Left hindlimb (tissue), 1 donor: ENCODE measurements at regions not wholly inside any gene's neighbourhood (a gene's known extent, or its start where the extent isn't known, plus 50 kb on each side); places are given as distances from the start of the nearest gene placed in this dataset.

ENCODE experiments used
- DNase-seq: peaks from one replicate; pipeline ENCODE4 v3.0.0-alpha.2; 2018

GRCh38 chr15:96019114-96019513 lies 311.4 kb upstream of the NR2F2 start:
- no peak for DNase-seq

- no peak for DNase-seq
Measured at GRCh38 chr15:96020133-96020532, 310.4 kb upstream of the NR2F2 start.

- no peak for DNase-seq
Measured at GRCh38 chr15:96020797-96021196, 309.7 kb upstream of the NR2F2 start.

- DNase-seq, result no peak
Measured at GRCh38 chr15:96023081-96023480, 307.4 kb upstream of the NR2F2 start.

GRCh38 chr15:96027501-96027900 lies 303.0 kb upstream of the NR2F2 start:
- no peak for DNase-seq

DNA sequence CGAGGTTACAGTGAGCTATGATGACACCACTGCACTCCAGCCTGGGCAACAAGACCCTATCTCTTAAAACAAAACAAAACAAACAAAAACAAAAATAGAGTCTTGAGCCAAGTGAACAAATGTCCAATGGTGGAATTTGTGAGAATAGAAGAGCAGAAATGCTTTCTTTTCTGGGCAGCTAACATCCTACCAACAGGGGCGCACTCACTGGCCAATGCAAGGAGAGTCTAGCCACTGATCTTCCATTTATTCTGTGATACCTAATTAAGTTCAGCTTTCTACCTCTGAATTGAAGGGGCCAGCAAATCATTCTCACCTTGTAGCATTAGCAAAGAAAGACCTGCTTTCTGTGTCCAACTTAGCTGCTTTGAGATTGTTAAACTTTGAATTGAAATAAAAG lies 301.9 kb upstream of the NR2F2 start:
- DNase-seq, result no peak

DNA sequence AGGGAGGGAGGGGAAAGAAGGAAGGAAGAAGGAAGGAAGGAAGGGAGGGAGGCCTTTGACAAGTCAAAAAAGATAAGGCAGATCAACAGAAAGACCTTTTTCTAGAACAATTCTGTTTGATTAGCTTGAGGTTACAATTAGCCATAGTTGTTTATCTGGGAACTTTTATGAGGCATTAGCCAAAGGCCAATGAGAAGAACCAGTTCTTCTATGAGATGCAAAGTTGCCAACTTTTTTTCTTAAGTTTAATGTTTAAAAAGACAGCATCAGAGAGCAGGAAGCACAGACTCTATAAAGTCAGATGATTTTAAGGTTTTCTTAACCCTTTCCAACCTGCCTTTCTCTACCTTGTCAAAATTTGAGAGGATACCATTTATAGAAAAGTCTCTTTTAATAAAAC lies 301.3 kb upstream of the NR2F2 start:
- DNase-seq, result no peak

- DNase-seq, result no peak
Measured at GRCh38 chr15:96031426-96032110, 298.9 kb upstream of the NR2F2 start.

DNA sequence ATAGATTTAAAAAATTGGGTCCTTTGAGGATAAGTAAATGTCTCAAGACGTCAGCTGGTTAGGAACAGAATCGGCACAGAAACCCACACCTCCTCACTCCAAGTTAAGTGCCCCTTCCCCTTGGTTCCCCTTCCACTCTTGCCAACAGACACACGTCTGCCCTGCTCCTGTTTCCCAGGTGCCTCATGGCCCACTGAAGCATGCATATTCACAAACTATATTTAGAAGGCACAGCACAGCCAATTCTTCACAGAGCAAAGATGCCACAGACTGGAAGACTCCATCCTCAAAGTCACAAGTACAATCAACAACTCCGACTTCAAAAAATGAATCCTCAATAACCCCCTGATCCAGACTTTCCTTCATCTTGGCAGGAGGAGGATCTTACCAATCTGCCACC lies 295.4 kb upstream of the NR2F2 start:
- no peak for DNase-seq

DNA sequence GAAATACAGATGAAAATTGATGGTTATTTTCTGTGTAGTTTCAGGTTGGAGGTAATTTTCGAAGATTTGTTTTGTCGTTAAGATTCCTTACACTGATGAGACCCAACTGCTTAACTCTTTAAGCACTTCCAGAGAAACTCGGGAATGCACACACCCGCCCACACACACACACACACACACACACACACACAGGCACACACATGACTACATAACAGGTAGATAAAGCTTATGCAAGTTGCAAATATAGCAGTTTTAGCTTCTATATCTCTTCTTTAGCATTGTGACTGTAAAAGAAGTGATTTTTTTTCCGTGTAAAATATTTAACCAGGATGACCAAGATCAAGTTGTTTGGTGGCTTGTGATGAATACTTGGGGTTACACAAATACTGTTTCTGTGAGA lies 294.9 kb upstream of the NR2F2 start:
- DNase-seq, result no peak

- no peak for DNase-seq
Measured at GRCh38 chr15:96037584-96037983, 292.9 kb upstream of the NR2F2 start.

DNA sequence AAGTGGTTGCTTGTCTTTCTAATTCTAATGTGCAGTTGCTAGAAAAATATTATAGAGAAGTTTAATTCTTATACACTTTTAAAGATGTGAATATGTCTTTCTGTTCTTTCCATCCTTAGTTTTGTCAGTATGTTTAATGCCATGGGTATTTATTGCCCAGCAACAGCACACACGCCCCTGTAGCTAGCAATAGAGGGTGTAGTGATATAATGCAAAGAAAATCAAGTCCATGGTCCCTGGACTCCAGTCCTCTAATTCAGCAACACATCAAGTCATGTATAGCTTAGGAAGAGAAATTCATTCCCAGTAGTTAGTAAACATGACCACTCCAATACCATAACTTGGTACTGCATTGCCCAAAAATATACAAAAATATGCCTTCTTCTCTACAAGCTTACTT lies 292.4 kb upstream of the NR2F2 start:
- no peak for DNase-seq

DNA sequence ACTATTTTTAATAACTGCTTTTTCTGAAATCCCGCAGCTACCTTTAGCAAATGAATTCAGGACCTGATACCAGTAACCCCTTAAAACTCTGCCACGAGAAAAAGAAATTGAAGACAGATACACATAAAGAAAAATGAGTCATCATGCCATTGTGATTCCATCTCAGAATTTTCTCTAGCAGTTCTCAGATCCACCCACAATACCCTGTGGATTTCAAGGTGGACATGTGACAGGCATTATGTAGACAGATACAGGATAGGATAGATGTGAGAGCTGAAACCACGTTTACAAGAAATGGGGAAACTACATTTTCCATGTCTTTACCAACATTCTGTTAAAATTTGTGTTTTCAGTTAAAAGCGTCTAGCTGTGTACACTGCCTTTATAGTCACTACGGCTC lies 291.9 kb upstream of the NR2F2 start:
- DNase-seq, result no peak

DNA sequence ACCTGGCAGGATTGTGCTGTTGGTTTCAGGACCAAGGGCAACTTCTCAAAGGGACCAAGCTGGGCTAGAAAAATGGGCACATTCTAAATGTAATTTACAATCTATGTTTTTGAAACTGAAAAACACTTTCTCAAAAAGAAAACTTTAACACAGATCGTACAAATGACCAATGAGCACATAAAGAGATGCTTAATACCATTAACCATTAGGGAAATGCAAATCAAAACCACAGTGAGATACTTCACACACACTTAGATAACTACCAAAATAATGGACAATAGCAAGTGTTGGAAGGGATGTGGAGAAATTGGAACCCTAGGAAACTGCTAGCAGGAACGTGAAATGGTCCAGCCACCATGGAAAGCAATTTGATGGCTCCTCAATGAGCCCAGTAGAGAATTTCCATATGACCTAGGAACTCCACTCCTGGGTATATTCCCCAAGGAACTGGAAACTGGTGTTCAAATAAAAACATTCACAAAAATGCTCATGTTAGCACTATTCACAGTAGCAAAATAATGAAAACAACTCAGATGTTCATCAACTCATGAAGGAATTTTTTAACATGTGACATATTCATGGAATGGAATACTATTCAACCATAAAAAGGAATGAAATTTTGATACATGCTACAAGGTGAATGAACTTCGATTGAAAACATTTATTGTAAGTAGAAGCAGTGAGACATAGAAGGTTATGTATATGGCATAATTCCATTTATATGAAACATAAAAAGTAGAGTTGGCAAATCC lies 288.3 kb upstream of the NR2F2 start:
- DNase-seq, result no peak

DNA sequence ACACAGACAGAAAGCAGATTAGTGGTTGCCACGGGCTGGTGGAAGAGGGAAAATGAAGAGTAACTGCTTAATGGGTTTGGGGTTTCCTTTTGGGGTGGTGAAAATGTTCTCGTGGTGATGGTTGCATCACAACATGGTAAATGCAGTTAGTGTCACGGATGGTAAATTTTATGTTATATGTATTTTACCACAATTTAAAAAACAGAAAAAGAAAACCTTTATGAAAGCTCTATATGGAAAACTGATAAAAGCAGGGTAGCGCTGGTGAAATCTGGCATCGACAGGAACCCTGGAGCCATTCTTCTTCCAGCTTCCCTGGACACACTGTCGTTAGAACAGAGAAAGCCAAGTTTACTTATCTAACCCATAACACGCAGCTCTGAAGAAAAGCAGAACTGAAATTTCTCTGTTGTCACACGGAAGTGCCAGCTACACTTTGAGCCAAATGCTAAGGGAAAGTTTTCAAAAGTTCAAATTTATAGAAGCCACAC lies 287.7 kb upstream of the NR2F2 start:
- DNase-seq, result no peak

DNA sequence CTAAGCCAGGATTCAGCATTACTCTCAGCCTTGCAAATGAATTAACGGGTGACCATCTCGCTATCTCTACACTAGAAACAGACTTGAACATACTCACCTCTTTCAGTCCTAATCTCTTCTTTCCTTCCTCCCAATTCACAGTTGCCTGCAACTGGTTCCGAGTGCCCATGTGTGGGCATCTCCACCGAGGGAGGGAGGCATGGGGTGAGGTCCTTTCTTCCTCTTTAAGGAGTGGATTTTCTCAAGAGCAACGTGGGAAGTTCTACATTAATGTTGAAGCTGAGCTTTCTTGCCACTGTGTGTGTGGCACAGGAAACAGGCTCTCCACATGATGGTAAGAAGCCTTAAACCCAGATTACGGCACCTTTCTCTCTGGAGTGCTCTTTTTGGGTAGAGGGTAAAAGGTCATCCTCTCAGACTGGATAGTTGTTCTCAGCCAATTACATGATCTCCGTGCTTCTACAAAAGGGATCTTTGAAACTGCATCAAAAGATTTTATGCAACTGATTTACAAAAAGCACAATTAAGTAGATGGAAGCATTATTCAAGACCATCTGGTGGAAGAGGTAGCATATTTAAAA lies 286.8 kb upstream of the NR2F2 start:
- DNase-seq, result no peak

- no peak for DNase-seq
Measured at GRCh38 chr15:96046620-96047240, 283.8 kb upstream of the NR2F2 start.

DNA sequence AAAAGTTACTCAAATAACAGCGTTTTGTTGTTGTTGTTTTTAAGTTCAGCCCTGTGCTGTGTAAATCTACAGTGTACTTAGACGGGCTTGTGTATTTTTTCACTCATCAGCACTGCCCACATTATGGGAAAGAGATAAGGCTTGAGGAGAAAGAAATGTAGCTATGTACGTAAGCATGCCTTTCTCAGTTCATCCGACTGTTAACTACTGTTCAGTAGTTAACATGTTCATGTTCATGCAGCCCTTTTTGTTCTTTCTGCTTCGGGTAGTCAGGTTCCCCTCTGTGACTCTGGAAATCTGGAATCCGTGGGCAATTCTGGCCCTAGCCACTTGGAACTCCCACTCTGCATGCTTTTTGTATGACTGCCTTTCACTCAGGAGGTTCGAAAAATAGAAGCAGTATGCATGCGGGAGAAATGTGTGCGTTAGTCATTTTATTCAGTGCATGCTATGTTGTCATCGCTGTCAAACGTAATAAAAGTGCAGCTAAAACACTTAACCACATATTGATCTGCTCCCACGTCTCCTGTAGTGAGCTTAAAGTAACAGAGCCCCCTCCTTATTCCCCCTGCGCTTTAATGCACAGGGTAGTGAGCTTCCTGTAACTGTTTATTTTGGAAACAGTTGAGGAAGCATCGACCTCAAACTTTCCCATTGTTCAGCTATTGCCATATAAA lies 283.1 kb upstream of the NR2F2 start:
- DNase-seq, result peak; percentile 47

GRCh38 chr15:96049323-96049722 lies 281.2 kb upstream of the NR2F2 start:
- DNase-seq, result no peak

- DNase-seq, result no peak
Measured at GRCh38 chr15:96049766-96050165, 280.7 kb upstream of the NR2F2 start.

DNA sequence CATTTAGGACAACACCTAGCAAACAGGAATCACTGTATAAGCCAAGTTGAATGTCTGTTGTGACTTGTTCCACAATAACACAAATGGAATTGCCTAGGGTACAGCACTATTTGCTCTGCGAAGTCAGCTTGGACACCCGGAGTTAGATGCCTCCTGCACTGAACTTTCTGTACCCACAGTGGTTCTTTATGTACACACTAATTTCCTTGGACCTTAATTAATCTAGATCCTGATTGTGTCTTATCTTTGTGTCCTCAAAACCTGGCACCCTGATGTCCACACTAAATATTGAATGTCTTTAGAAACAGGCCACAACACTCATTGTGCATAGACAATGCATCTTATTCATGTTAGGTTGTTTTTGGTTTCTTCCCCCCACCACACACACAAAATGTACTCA lies 278.9 kb upstream of the NR2F2 start:
- no peak for DNase-seq

- DNase-seq, result no peak
Measured at GRCh38 chr15:96052154-96052553, 278.3 kb upstream of the NR2F2 start.

DNA sequence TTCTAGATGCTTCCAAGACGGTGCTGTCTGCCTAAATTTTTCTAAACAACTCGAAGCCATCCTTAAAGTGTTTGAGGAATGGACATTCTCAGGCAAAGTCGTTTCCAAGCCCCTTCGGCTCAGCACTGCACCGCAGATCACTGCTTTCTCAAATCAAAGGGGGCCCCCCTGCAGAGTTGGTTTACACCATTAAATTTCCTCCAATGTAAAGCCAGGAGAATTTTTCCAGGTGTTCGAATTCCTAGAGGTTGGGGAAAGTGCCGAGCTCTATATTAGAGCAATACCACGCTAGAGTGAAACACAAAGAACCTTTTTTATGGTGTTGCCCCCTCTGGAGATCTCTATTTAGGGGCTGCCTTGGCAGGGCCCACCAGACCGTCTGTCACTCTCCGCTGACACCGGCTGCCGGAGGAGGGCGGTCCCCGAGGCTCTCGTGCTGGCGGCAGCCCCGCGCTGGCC lies 277.9 kb upstream of the NR2F2 start:
- DNase-seq, result no peak
